DMS53 treated with DMSO at 0.1 percent for 48 hours (cell line): ENCODE measurements at regions not wholly inside any gene's neighbourhood (a gene's known extent, or its start where the extent isn't known, plus 50 kb on each side); places are given as distances from the start of the nearest gene placed in this dataset.
A peak's percentile ranks its signal among the peaks of the same experiment; 100 is the strongest.
"Not testable (repeated sequence)": the region's sequence is repeated elsewhere in the genome, so short reads cannot be mapped to it uniquely, and the experiment has no call there.

Source experiments
- DNase-seq: peaks from one replicate; lab custom pipeline; 2025; ENCODE audit not compliant: unreplicated experiment; lab: John Stamatoyannopoulos, UW

DNA sequence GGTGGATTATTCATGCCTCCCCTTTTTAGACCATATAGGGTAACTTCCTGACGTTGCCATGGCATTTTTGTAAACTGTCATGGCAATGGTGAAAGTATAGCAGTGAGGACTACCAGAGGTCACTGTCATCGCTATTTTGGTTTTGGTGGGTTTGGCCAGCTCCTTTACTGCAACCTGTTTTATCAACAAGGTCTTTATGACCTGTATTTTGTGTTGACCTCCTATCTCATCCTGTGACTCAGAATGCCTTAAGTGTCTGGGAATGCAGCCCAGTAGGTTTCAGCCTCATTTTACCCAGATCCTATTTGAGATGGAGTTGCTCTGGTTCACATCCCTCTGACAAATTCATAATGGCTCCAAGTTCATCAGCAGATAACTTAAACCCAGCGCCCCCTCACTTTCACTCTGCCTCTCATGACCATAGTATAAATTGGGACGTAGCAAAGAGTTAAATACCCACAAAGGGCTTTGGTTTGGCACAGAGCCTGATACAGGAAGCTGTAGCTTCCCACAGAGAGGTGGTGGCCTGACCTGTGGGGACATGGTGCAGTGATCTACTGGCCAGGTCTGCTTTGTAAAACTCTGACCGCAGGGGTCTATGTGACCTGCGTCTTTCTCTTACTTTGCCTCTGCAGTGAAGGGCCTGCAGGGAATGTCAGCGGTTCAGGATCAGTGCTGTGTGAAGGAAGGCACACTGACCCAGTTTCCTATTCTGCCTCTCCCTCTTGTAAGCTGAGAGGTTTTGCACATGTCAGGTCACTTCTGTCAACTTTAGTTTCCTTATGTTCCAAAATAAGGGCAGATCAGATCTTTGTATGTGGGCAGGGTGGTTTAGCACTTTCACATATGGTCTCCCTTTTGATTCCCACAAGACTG is 78.1 kb upstream of the ZNF644 start:
- peak; percentile 18 for DNase-seq

DNA sequence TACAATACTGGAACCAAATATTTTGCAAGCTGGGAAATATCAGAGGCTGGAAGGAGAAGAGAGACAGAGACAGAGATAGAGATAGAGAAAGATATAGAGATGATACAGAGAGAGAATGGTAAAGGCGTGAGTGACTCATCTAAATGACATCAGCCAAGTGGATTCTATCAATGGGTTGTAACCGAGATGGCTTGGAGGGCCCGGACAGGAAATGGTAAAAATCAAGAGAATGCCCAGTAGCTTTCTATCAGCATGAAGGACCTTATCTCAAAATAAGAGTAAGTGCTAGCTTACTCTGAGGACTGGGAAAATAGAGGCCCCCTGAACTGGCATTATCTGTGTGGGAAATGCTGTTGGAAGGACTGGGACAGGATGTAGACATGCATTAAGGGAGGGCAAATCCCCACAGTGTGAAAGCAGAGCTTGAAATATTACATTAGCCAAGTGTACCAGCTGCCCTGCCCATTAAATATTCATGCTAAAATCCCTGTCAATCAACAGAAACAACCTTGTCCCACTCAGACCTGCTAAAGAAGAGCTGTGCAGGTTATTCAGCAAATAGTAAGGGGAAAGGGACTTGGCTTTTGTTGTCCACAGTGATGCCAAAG is 76.6 kb upstream of the ZNF644 start:
- peak; percentile 93 for DNase-seq

DNA sequence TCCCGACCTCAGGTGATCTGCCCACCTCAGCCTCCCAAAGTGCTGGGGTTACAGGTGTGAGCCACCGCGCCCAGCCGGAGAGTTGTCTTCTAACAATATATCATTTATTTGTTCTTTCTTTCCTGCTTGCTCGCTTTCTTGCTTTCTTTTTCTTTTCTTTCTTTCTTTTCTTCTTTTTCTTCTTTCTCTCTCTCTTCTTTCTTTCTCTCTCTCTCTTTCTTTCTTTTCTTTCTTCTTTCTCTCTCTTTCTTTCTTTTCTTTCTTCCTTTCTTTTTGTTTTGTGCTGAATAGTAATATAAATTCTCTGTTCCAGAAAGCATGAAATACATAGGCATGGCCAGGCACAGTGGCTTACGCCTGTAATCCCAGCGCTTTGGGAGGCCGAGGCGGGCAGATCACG is 73.5 kb upstream of the ZNF644 start:
- DNase-seq, result not testable (repeated sequence)

DNA sequence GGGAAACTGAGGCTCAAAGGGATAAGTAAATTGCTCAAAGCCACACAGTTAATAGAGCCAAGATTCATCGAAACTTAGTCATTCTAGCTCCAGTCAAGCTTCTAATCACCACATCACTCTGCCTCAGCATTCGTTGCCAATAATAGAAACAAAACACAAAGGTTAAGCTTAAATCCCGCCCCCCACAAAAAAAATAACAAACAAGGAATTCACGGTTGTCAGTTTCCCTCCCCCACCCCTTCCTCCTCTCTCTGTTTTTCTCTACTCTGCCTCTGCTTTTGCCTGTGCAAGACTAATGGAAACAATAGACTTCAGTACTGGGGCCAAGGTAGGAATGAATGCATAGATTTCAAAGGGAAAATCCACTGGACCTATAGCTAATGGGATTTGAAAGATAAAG is 70.7 kb upstream of the ZNF644 start:
- DNase-seq, result peak; percentile 61

DNA sequence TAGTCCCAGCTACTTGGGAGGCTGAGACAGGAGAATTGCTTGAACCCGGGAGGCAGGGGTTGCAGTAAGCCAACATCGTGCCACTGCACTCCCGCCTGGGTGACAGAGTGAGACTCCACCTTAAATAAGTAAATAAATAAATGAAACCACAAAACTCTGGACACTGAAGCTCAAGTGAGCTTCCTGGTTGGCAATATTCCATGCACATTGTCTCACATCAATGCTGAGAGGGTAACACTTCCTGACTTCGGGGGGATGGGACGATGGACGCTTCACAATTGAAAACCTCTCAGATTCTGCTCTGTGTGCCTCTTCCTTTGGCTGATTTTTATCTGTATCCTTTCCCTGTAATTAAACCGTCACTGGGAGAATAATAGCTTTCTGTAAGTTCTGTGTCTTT is 70.0 kb upstream of the ZNF644 start:
- DNase-seq, result peak; percentile 93

GRCh38 chr1:91080650-91081049 is 58.8 kb upstream of the ZNF644 start:
- DNase-seq, result no peak

DNA sequence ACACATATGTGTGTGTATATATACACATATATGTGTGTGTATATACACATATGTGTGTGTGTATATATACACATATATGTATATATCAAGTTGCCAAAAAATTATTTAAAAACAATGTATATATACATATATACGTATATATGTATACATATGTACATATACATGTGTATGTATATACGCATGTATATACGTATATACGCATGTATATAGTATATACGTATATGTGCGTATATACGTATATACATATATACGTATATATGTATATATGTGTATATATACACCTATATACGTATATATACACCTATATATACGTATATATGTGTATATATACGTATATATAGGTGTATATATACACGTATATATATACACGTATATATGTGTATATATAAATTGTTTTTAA is 57.0 kb upstream of the ZNF644 start:
- DNase-seq, result no peak

GRCh38 chr1:91076834-91077233 is 55.0 kb upstream of the ZNF644 start:
- no peak for DNase-seq

DNA sequence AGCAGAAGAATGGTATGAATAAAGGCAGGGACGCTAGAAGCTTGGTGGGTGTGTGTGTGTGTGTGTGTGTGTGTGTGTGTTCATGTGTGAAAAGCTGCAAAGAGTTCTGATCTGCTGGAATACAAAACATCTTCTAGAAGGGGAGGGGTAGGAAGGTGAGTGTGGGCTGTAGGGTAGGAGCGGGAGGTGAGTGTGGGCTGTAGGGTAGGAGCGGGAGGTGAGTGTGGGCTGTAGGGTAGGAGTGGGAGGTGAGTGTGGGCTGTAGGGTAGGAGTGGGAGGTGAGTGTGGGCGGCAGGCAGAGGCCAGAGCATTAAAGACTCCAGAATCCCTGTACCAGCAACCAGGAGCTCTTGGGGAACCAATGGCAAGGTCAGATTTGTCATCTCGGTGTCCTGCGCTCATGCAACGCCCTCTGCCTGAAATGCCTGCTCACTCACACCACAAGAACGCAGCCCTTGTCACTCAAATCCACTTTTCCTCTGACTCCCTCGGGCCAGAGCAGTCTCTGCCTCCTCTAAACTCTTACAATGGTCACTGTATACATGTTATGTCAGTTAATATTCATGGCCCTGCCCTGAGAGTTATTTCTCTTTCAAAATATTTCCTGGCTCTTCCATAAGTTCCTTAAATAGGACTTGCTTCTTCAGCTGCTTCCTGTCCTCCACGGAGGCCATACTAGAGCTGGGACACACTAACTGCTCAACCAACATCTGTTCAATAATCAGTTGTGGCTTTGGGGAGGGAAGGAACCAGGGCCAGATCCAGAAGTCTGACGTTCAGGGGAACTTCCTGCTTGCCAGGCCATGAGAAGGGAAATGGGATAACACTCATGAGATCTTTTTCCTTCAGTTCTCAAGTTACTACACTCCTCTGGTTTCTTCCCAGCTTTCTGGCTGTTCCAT is 53.6 kb upstream of the ZNF644 start:
- no peak for DNase-seq

DNA sequence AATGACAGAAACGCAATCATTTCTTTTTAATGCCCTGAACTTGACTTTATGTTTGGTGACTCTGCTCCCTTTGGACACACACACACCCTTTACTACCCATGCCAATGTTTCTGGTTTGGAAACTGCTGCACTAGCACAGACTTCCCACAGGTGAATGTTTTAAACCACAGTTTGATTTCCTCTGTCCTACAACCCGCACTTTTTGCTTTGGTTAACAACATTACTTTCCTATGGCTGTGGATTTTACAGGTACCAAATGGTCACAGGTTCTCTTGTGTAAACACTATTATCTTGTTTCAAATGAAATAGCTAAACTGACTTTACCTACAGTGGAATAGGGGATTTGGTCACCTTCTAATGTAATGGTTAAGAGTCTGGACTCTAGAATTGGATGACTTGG is 51.5 kb upstream of the ZNF644 start:
- DNase-seq, result no peak

GRCh38 chr1:91071838-91072237 is 50.0 kb upstream of the ZNF644 start:
- no peak for DNase-seq
